ENCODE measurements at regions not wholly inside any gene's neighbourhood (a gene's known extent, or its start where the extent isn't known, plus 50 kb on each side); places are given as distances from the start of the nearest gene placed in this dataset.

- no peak for TF ChIP-seq CTCF (IDR thresholded peaks at IDR 0.05; ENCODE audit: insufficient read depth, low read length)
- no peak for TF ChIP-seq POLR2AphosphoS5 (IDR thresholded peaks at IDR 0.05; ENCODE audit: low read depth)
- no peak for TF ChIP-seq REST (IDR thresholded peaks at IDR 0.05; ENCODE audit: insufficient replicate concordance, low read depth)
These were observed 113.4 kb downstream of the RTP5 start for GRCh38 chr2:241982706-241983570.
